IPS-18c (cell line): ENCODE measurements at regions not wholly inside any gene's neighbourhood (a gene's known extent, or its start where the extent isn't known, plus 50 kb on each side); places are given as distances from the start of the nearest gene placed in this dataset.

Experiments
- H3K4me3 ChIP-seq: 2 replicates; pipeline ENCODE4 v1.7.0; 2013; ENCODE audit warnings: low read depth, mild to moderate bottlenecking, low read length, moderate library complexity; ENCODE audit not compliant: insufficient read depth
- H3K9me3 ChIP-seq: one replicate; pipeline ENCODE4 v1.6.1; 2013; ENCODE audit warnings: mild to moderate bottlenecking, low read length, moderate library complexity; ENCODE audit not compliant: control insufficient read depth, insufficient read depth

- H3K9me3 ChIP-seq, result no peaks in the 10 kb centered on the region
- no peak overlapping the region for H3K4me3 ChIP-seq
Measured at GRCh38 chr21:38970765-38971164, 165.0 kb downstream of the ETS2 start.

DNA sequence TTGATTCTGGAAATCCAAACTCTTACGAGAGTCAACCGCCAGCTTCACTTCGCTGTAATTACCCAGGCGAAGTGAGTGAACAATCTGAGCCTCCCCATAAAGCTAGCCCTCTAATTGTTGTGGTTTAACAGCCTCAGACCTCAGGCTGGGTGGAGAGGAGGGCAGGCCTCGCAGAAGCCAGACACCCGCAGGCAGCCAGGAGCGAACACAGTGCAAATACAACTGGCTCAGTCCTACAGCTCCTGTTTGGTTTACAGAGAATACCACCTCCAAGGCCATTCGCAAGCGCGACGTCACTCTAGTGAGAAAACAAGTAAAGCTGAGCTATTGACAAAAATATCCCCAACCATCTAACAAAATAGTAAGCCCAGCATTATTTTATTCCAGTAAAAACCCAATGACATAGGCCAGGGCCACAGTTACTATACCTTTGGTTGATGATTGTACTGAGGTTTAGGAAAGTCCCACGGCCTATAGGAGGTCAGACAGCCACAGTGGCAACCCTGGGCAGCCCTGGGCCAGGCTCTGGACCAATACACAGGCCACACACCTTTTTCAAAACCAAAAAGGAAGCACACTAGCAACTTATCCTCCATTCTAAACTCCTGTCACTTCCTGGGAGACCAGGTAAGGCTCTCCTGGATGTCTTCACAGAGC, 163.3 kb downstream of the ETS2 start:
- Histone ChIP-seq H3K9me3 (no peaks in the 10 kb centered on the region), H3K4me3 (no peak overlapping the region)

DNA sequence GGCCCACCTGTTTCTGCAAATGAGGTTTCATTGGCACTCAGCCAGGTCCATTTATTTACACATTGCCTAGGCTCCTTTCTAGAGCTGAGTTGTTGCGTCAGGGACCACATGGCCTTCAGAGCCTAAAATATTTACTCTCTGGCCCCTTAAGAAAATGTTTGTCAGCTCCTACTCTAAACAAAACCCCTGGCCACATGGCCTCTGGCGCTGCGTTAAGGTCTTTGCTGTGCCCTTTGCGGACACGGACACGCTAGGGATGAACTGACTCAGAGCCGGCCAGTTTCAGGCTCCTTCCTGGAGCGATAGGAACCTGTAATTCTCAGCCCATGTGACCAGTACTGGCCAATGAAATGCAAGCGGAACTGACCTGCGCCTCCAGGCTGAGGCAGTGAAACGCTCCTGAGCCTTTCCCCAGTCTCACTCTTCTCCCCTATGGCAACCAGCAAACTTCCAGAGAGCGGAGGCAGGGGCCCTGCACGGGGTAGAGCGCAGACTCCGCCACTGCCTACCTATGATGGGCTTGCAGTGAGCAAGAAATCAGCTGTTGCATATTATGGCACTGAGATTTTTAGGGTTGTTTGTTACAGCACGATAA, 160.3 kb downstream of the ETS2 start:
- peaks cover 3% of the 10 kb centered on the region for H3K9me3 ChIP-seq
- no peak overlapping the region for H3K4me3 ChIP-seq

- Histone ChIP-seq H3K4me3 (no peak overlapping the region), H3K9me3 (peaks cover 3% of the 10 kb centered on the region)
Measured at GRCh38 chr21:38965241-38965640, 159.5 kb downstream of the ETS2 start.

- peaks cover 3% of the 10 kb centered on the region for H3K9me3 ChIP-seq
- no peak overlapping the region for H3K4me3 ChIP-seq
Measured at GRCh38 chr21:38963006-38963405, 157.3 kb downstream of the ETS2 start.

- no peak overlapping the region for H3K4me3 ChIP-seq
- peaks cover 3% of the 10 kb centered on the region for H3K9me3 ChIP-seq
Measured at GRCh38 chr21:38960251-38960650, 154.5 kb downstream of the ETS2 start.

DNA sequence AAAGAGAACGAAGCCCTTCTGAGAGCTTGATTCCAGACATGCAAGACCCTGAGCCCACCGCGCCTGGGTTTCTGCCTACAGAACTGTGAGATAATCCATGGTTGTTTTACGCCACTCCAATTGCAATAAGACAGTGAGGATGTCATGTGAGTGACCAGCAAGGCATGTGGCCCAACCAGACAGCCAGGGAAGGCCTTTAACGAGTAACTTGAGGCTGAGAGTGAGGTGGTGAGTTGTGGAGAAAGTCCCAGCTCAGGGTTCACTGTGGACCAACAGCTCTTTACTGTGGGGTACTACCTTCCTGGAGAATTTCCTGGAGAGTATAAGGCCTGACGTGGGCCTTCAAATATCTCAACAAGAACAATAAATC, 153.9 kb downstream of the ETS2 start:
- Histone ChIP-seq H3K9me3 (peaks cover 3% of the 10 kb centered on the region), H3K4me3 (no peak overlapping the region)

DNA sequence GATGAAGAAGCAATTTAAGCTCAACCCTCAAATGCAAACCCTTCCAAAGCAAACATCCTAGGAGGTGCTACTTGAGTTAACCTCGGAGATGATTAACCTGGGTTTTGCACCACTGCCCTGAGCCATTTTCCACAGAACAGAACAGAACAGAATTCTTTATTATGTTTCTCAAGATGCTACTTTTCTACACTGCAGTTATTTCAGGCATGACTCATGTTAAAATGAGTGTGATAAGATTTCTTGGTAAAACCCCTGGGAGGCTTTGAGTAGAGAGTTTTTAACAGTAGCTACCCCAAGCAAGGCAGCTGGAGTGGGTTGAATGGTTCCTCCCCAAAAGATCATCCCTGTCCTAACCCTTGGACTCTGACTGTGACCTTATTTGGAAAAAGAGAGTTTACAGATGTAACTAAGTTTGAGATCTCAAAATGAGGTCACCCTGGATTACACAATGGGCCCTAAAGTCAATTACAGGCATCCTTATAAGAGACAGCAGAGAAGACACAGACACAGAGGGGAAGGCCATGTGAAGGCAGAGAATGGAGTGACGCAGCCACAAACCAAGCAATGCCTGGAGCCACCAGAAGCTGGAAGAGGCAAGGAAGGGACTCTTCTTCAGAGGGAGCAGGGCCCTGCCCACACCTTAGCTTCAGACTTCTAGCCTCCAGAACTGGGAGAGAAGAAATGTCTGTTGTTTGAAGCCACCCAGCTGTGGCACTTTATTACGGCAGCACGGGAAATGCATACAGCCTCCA, 153.4 kb downstream of the ETS2 start:
- peaks cover 6% of the 10 kb centered on the region for H3K9me3 ChIP-seq

GRCh38 chr21:38958323-38958705, 152.6 kb downstream of the ETS2 start:
- peaks cover 6% of the 10 kb centered on the region for H3K9me3 ChIP-seq
- H3K4me3 ChIP-seq, result no peak overlapping the region

More for the DNA sequence above, 153.4 kb downstream of the ETS2 start:
- no peak overlapping the region for H3K4me3 ChIP-seq

DNA sequence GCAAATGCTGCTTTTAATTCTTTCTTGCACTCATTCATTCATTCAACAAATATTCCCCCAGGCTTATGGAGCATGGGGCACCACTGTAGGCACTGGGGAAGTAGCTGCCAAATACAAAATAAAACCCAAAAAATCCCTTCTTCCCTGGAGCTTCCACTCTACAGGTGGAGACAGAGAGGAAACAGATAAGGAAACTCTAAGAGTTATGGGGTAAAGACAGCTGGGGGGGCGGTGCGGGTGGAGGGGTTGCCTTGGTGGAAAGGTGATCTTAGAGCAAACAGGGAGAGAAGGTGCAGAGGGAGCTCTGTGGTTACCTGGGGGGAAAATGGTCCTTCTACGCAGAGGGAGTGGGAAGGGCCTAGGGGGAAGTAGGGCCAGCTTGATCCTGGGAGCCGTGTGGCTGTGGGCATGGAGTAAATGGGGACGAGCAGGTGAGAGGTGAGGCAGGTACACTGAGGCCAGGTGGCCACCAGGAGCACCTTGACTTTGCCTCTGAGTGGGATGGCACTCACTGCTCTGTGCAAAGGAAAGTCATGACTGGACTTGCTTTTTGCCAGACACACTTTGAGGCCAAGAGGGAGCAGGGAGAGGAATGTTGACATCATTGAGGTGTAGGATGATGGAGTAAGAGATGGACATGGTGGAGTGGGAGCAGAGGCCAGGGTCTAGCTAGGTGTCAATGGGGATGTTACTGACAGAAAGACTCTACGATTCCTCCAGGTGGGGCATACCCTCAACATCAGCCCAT, 152.0 kb downstream of the ETS2 start:
- Histone ChIP-seq H3K9me3 (peaks cover 6% of the 10 kb centered on the region), H3K4me3 (no peak overlapping the region)

DNA sequence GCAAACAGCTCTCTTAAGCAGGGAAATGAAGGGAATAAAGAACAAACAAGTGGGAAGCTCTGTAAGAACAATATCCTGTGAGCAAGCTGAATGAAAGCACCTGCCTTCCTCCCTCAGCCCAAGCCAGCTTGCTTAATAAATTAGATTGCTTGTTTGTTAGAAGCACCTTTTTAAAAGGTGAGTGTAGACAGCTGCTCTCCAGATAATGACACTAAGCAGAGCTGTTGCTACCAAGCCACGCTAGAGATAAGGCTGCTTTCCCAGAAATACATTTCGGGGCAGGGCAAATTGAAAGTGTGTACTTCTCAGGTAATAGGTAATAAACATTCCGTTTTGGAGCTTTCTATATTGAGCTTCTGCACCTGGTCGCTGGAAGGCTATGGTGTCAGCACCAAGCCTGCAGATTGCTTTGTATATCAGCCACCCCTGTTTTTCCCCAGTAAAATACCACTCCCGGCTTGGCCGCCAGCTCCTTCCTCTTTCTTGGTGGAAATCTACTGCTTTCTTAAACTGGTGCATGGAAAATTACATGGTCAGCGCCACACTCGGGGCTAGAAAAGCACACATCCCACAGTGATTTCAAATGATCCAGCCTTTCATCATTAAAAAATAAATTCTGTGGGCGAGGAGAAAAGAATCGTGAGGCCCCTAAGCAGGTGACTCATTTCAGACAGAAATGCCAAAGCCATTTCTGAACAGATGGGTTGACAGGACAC, 151.3 kb downstream of the ETS2 start:
- Histone ChIP-seq H3K4me3 (no peak overlapping the region), H3K9me3 (peaks cover 3% of the 10 kb centered on the region)

- no peak overlapping the region for H3K4me3 ChIP-seq
- peaks cover 3% of the 10 kb centered on the region for H3K9me3 ChIP-seq
Measured at GRCh38 chr21:38956521-38956855, 150.8 kb downstream of the ETS2 start.

- H3K4me3 ChIP-seq, result no peak overlapping the region
- H3K9me3 ChIP-seq, result peaks cover 3% of the 10 kb centered on the region
Measured at GRCh38 chr21:38956007-38956406, 150.3 kb downstream of the ETS2 start.

DNA sequence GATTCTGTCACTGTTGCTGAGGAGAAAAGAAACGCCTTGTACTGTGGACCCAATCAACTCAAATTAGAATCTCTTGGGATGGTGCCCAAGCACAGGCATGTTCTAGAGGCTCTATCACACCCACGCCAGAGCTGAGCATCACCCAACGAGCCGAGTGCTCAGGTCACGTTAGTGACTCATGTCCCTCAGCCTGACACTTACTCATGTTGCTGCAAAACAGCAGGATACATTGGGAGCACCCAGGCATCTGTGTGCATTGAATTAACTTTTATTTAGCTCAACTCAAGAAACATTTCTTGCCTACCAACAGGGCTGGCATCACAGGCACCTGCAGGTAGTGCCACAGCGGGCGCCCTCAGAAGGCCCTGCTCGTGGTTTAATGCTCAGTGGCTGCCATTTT, 149.8 kb downstream of the ETS2 start:
- Histone ChIP-seq H3K4me3 (no peak overlapping the region), H3K9me3 (peaks cover 3% of the 10 kb centered on the region)

DNA sequence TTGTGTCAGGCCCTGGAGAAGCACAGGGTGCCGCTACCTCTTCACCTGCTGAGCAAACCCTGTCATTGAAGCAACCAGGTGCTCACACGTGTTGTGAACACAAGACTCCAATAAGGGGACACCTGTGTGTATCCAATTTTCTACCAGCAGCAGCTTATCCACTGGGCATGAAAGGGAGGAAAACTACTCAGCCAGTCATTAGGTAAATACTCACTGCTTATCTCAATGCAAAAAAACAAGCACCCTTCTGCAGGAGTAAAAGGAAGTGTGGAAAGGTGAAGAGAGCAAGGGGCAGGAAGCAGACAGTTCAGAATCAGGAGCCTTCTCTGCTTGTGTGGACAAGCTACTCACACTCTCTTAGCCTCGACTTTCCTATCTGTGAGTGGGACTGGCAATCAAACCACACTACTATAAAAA, 148.9 kb downstream of the ETS2 start:
- Histone ChIP-seq H3K4me3 (no peak overlapping the region), H3K9me3 (peaks cover 3% of the 10 kb centered on the region)

- Histone ChIP-seq H3K4me3 (no peak overlapping the region), H3K9me3 (peaks cover 3% of the 10 kb centered on the region)
Measured at GRCh38 chr21:38953516-38953915, 147.8 kb downstream of the ETS2 start.

- Histone ChIP-seq H3K4me3 (no peak overlapping the region), H3K9me3 (peaks cover 3% of the 10 kb centered on the region)
Measured at GRCh38 chr21:38952890-38953289, 147.2 kb downstream of the ETS2 start.
